CD4-positive, alpha-beta T cell (primary cell): ENCODE measurements at regions not wholly inside any gene's neighbourhood (a gene's known extent, or its start where the extent isn't known, plus 50 kb on each side); places are given as distances from the start of the nearest gene placed in this dataset.

ENCODE experiments used
- ATAC-seq: fragments of 200-7000 bp; cut with Tn5 transposase; one replicate; pipeline ENCODE4 v1.10.0; 2022; ENCODE audit warnings: mild to moderate bottlenecking; ENCODE audit not compliant: poor library complexity
- CTCF ChIA-PET: fragments of 350-600 bp; sonication (Branson Sonifier 250); formaldehyde crosslinking; loops from one replicate; lab custom pipeline; 2021; ENCODE audit warnings: antibody characterized with exemption, inconsistent platforms; lab: Charles Lee
- POLR2A ChIA-PET: fragments of 350-600 bp; sonication (Branson Sonifier 250); formaldehyde crosslinking; loops from one replicate; lab custom pipeline; 2021; ENCODE audit warnings: antibody characterized with exemption, inconsistent platforms; lab: Charles Lee
- DNase-seq, 14 experiments: peaks; one replicate each; pipeline ENCODE4 v3.0.0-alpha.2; 2013 to 2020; ENCODE audit warnings: mixed read lengths in 2 of 14
- H3K27ac ChIP-seq, 2 donors: one replicate each; pipeline versions ENCODE4 v1.5.1 to v1.7.0; 2013; ENCODE audit warnings: low read length in 2 of 2, low read depth in 1 of 2, mild to moderate bottlenecking in 1 of 2
- H3K27me3 ChIP-seq, 2 experiments: 1 replicate in 1 of 2; 2 replicates in 1 of 2; pipeline versions ENCODE4 v1.6.1 to v1.7.0; 2013; ENCODE audit warnings: low read length in 2 of 2, control low read depth in 1 of 2, mild to moderate bottlenecking in 1 of 2, moderate library complexity in 1 of 2; ENCODE audit not compliant: insufficient read depth in 2 of 2, control insufficient read depth in 1 of 2
- H3K36me3 ChIP-seq: one replicate; pipeline ENCODE4 v1.6.1; 2013; ENCODE audit warnings: low read length, control low read depth; ENCODE audit not compliant: insufficient read depth
- H3K4me1 ChIP-seq: one replicate; pipeline ENCODE4 v1.6.1; 2013; ENCODE audit warnings: low read length, control low read depth; ENCODE audit not compliant: insufficient read depth
- H3K4me3 ChIP-seq: one replicate; pipeline ENCODE4 v1.5.1; 2013; ENCODE audit warnings: mild to moderate bottlenecking, low read length, moderate library complexity
- H3K9me3 ChIP-seq, 2 experiments: 1 replicate in 1 of 2; 2 replicates in 1 of 2; pipeline versions ENCODE4 v1.6.1 to v1.7.0; 2013; ENCODE audit warnings: low read length in 2 of 2, mild to moderate bottlenecking in 2 of 2, control low read depth in 1 of 2, moderate library complexity in 1 of 2; ENCODE audit not compliant: control insufficient read depth in 1 of 2, insufficient read depth in 1 of 2
- H3K27ac Mint-ChIP-seq: one replicate; pipeline ENCODE4 v1.8.0; 2020; ENCODE audit warnings: mixed read lengths
- H3K27me3 Mint-ChIP-seq: one replicate; pipeline ENCODE4 v1.8.0; 2021; ENCODE audit warnings: mixed read lengths
- H3K36me3 Mint-ChIP-seq: one replicate; pipeline ENCODE4 v1.8.0; 2021; ENCODE audit warnings: low read depth, mixed read lengths
- H3K4me1 Mint-ChIP-seq: one replicate; pipeline ENCODE4 v1.8.0; 2021; ENCODE audit warnings: low read depth, mixed read lengths
- H3K4me3 Mint-ChIP-seq: one replicate; pipeline ENCODE4 v1.8.0; 2020; ENCODE audit warnings: mild to moderate bottlenecking, mixed read lengths
- H3K9me3 Mint-ChIP-seq: one replicate; pipeline ENCODE4 v1.8.0; 2020; ENCODE audit warnings: mixed read lengths
- intact Hi-C, 2 experiments: fragments of 100-400 bp; cut with DNase I in 1 of 2; cut with micrococcal nuclease in 1 of 2; formaldehyde crosslinking; loops; one replicate each; pipeline versions ENCODE4 v1.15.1 to v1.9.0; 2023 to 2025; cut with DNase I, micrococcal nuclease
- TF ChIP-seq, protein P1 (sequence below): fragments of 200-600 bp; IDR thresholded peaks from one replicate; pipeline ENCODE4 v1.8.0; 2022; ENCODE audit warnings: antibody characterized with exemption, mild to moderate bottlenecking

DNA sequence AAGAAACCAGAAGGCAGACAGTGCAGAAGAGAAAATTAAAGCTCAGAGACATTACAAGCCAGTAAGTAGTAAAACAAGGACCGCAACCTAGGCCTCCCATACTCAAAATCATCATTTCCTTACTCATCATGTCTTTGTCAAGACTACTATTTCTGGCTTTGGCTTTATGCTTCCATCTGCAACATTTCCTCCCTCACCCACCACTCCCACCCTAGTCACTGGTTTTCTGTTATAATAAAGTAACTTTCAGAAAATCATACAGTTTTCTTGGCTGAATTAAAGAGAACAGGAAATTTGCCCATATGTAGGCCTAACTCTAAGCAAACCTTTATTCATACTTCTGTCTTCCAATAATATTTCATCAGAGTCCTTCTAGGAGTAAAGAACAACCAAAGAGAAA lies 247.6 kb upstream of the RORA start:
- Histone ChIP-seq H3K9me3 (peaks cover 0 to 4% of the 10 kb centered on the region in 2 experiments), H3K27me3 (peaks cover 0 to 10% of the 10 kb centered on the region in 2 experiments), H3K4me3 (no peak overlapping the region), H3K27ac (no peak overlapping the region), H3K36me3 (no peaks in the 10 kb centered on the region), H3K4me1 (no peaks in the 10 kb centered on the region)
- Mint-ChIP-seq H3K36me3 (no peaks in the 10 kb centered on the region), H3K9me3 (no peaks in the 10 kb centered on the region), H3K4me1 (no peaks in the 10 kb centered on the region), H3K4me3 (no peak overlapping the region), H3K27ac (no peak overlapping the region), H3K27me3 (peaks cover 27% of the 10 kb centered on the region)
- DNase-seq, result no peak
- no peak for ATAC-seq
- intact Hi-C loops, result no loop called here
- TF ChIP-seq, protein P1, sequence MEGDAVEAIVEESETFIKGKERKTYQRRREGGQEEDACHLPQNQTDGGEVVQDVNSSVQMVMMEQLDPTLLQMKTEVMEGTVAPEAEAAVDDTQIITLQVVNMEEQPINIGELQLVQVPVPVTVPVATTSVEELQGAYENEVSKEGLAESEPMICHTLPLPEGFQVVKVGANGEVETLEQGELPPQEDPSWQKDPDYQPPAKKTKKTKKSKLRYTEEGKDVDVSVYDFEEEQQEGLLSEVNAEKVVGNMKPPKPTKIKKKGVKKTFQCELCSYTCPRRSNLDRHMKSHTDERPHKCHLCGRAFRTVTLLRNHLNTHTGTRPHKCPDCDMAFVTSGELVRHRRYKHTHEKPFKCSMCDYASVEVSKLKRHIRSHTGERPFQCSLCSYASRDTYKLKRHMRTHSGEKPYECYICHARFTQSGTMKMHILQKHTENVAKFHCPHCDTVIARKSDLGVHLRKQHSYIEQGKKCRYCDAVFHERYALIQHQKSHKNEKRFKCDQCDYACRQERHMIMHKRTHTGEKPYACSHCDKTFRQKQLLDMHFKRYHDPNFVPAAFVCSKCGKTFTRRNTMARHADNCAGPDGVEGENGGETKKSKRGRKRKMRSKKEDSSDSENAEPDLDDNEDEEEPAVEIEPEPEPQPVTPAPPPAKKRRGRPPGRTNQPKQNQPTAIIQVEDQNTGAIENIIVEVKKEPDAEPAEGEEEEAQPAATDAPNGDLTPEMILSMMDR, result no peak
- CTCF ChIA-PET, result no interaction called here
- POLR2A ChIA-PET, result no interaction called here

DNA sequence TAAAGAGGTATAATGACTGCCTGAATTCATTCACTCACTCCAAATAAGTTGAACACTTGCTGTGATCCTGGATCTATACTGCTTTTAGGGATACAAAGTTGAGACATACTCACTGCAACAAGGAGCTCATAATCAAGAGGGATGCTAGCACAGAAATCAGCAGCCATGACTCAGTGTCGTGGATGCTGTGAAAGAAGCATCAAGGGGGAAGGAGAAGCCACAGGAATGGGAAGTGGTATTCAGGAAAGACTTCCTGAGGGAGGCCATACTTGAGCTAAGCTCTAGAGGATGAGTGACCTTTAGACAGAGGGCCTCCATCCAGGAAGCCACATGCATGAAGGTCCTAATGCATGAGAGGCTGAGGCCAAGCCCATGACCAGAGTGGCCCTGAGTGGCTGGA lies 245.7 kb upstream of the RORA start:
- H3K27ac ChIP-seq, result no peak overlapping the region
- peaks cover 0 to under 1% of the 10 kb centered on the region in 2 experiments for H3K27me3 ChIP-seq
- H3K36me3 Mint-ChIP-seq, result no peaks in the 10 kb centered on the region
- no peak overlapping the region for H3K4me3 Mint-ChIP-seq
- H3K9me3 Mint-ChIP-seq, result no peaks in the 10 kb centered on the region
- no peak overlapping the region for H3K27ac Mint-ChIP-seq
- POLR2A ChIA-PET, result no interaction called here
- TF ChIP-seq, protein P1, result no peak
- H3K4me1 ChIP-seq, result no peaks in the 10 kb centered on the region
- H3K4me1 Mint-ChIP-seq, result no peaks in the 10 kb centered on the region
- DNase-seq (no peak), ATAC-seq (no peak)
- H3K4me3 ChIP-seq, result no peak overlapping the region
- intact Hi-C loops, result no loop called here
- H3K36me3 ChIP-seq, result no peaks in the 10 kb centered on the region
- H3K9me3 ChIP-seq, result peaks cover 0 to 4% of the 10 kb centered on the region in 2 experiments
- peaks cover 30% of the 10 kb centered on the region for H3K27me3 Mint-ChIP-seq
- CTCF ChIA-PET, result no interaction called here

DNA sequence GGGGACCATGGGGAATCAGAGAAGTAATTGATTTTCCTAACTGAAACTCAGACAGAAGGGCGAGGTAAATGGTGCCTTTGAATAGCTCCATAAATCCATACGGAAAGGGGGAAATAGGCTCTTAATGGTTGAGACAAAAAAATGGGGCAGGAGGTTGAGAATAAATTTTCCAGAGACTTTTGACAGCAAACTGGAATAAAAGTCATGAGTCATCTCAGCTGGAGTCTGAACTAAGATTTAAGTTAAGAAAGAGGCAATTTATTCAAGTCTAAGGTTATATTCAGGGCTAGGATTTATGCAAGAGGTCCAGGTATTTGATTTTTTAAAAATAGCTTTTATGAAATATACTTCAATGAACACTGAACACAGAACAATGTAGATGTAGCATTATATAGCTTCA lies 238.7 kb upstream of the RORA start:
- no peaks in the 10 kb centered on the region for H3K4me1 Mint-ChIP-seq

More for the DNA sequence above, 238.7 kb upstream of the RORA start:
- Mint-ChIP-seq H3K36me3 (no peaks in the 10 kb centered on the region), H3K9me3 (no peaks in the 10 kb centered on the region), H3K4me3 (no peak overlapping the region), H3K27ac (no peak overlapping the region), H3K27me3 (peaks cover 10% of the 10 kb centered on the region)
- Histone ChIP-seq H3K27me3 (peaks cover 0 to 3% of the 10 kb centered on the region in 2 experiments), H3K9me3 (peaks cover 0 to 3% of the 10 kb centered on the region in 2 experiments), H3K4me3 (no peak overlapping the region), H3K4me1 (no peaks in the 10 kb centered on the region), H3K36me3 (no peaks in the 10 kb centered on the region), H3K27ac (no peak overlapping the region)
- intact Hi-C loops, result no loop called here
- ChIA-PET POLR2A (no interaction called here), CTCF (no interaction called here)
- DNase-seq, result no peak
- no peak for ATAC-seq
- TF ChIP-seq, protein P1, result no peak
